ENCODE measurements at regions not wholly inside any gene's neighbourhood (a gene's known extent, or its start where the extent isn't known, plus 50 kb on each side); places are given as distances from the start of the nearest gene placed in this dataset.

DNA sequence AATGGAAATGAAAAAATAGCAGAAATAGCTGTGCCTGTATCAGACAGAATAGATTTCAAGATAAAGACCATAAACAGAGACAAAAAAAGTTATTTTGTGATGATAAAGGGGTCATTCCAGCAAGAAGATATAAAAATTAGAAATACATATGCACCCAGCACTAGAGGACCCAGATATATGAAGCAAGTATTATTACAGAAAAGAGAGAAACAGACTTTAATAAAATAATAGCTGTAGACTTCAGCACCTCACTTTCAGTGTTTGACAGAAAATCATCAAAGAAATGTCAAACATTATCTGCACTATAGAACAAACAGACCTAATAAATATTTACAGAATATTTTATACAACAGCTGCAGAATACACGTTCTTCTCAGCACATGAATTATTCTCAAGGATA is 783.7 kb downstream of the PLOD2 start:
- no peak for TF ChIP-seq EZH2 (IDR thresholded peaks at IDR 0.05; ENCODE audit: low read depth, unreplicated experiment)
- TF ChIP-seq, protein P1, sequence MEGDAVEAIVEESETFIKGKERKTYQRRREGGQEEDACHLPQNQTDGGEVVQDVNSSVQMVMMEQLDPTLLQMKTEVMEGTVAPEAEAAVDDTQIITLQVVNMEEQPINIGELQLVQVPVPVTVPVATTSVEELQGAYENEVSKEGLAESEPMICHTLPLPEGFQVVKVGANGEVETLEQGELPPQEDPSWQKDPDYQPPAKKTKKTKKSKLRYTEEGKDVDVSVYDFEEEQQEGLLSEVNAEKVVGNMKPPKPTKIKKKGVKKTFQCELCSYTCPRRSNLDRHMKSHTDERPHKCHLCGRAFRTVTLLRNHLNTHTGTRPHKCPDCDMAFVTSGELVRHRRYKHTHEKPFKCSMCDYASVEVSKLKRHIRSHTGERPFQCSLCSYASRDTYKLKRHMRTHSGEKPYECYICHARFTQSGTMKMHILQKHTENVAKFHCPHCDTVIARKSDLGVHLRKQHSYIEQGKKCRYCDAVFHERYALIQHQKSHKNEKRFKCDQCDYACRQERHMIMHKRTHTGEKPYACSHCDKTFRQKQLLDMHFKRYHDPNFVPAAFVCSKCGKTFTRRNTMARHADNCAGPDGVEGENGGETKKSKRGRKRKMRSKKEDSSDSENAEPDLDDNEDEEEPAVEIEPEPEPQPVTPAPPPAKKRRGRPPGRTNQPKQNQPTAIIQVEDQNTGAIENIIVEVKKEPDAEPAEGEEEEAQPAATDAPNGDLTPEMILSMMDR (conservative IDR thresholded peaks at IDR 0.05; ENCODE audit: low read depth in 2 of 2): no peak
- TF ChIP-seq, protein P2, sequence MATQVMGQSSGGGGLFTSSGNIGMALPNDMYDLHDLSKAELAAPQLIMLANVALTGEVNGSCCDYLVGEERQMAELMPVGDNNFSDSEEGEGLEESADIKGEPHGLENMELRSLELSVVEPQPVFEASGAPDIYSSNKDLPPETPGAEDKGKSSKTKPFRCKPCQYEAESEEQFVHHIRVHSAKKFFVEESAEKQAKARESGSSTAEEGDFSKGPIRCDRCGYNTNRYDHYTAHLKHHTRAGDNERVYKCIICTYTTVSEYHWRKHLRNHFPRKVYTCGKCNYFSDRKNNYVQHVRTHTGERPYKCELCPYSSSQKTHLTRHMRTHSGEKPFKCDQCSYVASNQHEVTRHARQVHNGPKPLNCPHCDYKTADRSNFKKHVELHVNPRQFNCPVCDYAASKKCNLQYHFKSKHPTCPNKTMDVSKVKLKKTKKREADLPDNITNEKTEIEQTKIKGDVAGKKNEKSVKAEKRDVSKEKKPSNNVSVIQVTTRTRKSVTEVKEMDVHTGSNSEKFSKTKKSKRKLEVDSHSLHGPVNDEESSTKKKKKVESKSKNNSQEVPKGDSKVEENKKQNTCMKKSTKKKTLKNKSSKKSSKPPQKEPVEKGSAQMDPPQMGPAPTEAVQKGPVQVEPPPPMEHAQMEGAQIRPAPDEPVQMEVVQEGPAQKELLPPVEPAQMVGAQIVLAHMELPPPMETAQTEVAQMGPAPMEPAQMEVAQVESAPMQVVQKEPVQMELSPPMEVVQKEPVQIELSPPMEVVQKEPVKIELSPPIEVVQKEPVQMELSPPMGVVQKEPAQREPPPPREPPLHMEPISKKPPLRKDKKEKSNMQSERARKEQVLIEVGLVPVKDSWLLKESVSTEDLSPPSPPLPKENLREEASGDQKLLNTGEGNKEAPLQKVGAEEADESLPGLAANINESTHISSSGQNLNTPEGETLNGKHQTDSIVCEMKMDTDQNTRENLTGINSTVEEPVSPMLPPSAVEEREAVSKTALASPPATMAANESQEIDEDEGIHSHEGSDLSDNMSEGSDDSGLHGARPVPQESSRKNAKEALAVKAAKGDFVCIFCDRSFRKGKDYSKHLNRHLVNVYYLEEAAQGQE (IDR thresholded peaks at IDR 0.05; ENCODE audit: unreplicated experiment): no peak
- no peak for TF ChIP-seq POLR2AphosphoS5 (IDR thresholded peaks at IDR 0.05; ENCODE audit: low read depth)
- TF ChIP-seq ZNF114 (CRISPR knock-in tag; IDR thresholded peaks at IDR 0.05): no peak
- TF ChIP-seq, protein P3, sequence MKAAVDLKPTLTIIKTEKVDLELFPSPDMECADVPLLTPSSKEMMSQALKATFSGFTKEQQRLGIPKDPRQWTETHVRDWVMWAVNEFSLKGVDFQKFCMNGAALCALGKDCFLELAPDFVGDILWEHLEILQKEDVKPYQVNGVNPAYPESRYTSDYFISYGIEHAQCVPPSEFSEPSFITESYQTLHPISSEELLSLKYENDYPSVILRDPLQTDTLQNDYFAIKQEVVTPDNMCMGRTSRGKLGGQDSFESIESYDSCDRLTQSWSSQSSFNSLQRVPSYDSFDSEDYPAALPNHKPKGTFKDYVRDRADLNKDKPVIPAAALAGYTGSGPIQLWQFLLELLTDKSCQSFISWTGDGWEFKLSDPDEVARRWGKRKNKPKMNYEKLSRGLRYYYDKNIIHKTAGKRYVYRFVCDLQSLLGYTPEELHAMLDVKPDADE (IDR thresholded peaks at IDR 0.05): no peak
